ENCODE measurements at regions not wholly inside any gene's neighbourhood (a gene's known extent, or its start where the extent isn't known, plus 50 kb on each side); places are given as distances from the start of the nearest gene placed in this dataset.
"Not testable (repeated sequence)": the region's sequence is repeated elsewhere in the genome, so short reads cannot be mapped to it uniquely, and the experiment has no call there.

DNA sequence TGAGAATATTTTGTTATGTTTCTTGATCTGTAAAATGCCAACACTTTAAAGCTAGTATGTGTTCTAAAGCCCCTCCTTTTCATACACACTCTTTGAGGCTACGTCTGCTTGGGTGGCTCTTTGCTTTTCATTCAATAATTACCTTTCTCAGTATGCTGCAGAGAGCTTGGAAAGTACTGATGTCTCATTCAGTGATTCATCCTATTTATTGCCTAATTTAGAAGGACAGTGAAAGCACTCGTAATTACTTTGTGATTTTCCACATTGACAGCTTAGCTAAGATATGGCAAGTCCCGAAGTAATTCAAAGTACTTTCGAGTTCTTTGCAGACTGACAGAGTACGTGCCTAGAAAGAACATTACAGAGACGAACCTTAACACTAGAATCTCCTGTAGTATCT, 57.2 kb downstream of the BMP15 start:
- DNase-seq = no peak
- 88 to 93% methylated on average over 6 of the region's 6 CpGs for WGBS, 2 donors
- Histone ChIP-seq H3K4me1 (no peaks in the 10 kb centered on the region), H3K27me3 (no peaks in the 10 kb centered on the region), H3K9me3 (no peaks in the 10 kb centered on the region), H3K36me3 (no peaks in the 10 kb centered on the region), H3K4me3 (replicated peaks in 1 of 3) (no peak overlapping the region), H3K27ac (no peak overlapping the region)
- intact Hi-C loops (cut with DNase I) = no loop called here
- TF ChIP-seq, protein P1, sequence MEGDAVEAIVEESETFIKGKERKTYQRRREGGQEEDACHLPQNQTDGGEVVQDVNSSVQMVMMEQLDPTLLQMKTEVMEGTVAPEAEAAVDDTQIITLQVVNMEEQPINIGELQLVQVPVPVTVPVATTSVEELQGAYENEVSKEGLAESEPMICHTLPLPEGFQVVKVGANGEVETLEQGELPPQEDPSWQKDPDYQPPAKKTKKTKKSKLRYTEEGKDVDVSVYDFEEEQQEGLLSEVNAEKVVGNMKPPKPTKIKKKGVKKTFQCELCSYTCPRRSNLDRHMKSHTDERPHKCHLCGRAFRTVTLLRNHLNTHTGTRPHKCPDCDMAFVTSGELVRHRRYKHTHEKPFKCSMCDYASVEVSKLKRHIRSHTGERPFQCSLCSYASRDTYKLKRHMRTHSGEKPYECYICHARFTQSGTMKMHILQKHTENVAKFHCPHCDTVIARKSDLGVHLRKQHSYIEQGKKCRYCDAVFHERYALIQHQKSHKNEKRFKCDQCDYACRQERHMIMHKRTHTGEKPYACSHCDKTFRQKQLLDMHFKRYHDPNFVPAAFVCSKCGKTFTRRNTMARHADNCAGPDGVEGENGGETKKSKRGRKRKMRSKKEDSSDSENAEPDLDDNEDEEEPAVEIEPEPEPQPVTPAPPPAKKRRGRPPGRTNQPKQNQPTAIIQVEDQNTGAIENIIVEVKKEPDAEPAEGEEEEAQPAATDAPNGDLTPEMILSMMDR (IDR thresholded peaks at IDR 0.05) = no peak
- no peak for TF ChIP-seq POLR2A (IDR thresholded peaks at IDR 0.05)

DNA sequence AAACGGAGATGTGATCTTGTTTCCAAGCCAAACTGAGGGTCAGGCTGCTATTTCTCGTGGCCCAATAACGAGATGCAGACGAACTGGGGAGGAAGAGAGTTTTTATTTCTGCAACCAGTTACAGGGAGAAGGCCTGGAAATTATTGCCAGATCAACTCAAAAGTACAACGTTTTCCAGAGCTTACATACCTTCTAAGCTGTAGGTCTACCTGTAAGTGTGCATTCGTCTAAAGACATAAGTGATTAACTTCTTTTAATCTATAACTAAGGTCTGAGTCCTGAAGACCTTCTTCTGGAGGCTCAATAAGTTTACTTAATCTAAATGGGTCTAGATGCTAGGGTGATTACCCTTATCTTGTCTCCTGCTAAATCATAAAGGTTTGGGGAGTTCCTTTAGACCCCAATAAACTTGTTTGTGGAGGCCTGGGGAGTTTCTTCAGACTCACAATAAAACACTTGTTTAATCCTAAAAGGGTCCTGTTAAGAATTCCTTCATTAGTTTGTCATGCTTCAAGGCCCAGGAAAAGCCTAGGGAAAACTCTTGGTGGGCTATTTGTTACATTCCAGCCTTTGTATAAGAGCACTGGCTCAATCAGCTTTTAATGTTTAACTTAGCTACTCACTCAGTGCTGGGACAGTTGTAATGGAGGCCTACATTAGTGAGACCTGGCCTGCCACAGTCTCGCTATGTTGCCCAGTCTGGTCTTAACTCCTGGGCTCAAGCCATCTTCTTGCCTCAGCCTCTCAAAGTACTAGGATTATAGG, 58.5 kb downstream of the BMP15 start:
- H3K27ac ChIP-seq; H3K9me3 ChIP-seq; DNase-seq; intact Hi-C loops (cut with DNase I); H3K4me1 ChIP-seq; H3K4me3 ChIP-seq (replicated peaks in 1 of 3); H3K36me3 ChIP-seq; H3K27me3 ChIP-seq: not testable (repeated sequence)
- WGBS, 2 donors = 77 to 87% methylated on average over 6 of the region's 7 CpGs

DNA sequence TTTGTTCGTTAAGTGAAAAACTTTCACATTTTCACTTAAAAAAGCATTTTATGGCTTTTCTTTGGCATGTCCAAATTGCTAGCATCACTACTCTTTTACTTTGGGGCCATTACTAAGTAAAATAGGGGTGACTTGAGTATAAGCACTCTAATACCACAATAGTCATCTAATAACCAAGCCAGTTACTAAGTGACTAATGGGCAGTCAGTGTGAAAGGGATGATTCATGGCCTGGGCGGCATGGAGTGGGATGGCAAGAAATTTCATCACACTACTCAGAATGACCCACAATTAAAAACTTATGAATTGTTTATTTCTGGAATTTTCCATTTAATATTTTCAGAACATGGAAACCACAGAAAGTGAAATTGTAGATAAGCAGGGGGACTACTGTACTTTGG, 60.9 kb downstream of the BMP15 start:
- WGBS, 2 donors = 89 to 94% methylated on average over 2 of the region's 2 CpGs
- Histone ChIP-seq H3K27ac (no peak overlapping the region), H3K4me3 (replicated peaks in 1 of 3) (no peak overlapping the region), H3K9me3 (no peaks in the 10 kb centered on the region), H3K36me3 (no peaks in the 10 kb centered on the region), H3K4me1 (no peaks in the 10 kb centered on the region), H3K27me3 (no peaks in the 10 kb centered on the region)
- DNase-seq = no peak
- TF ChIP-seq, protein P1 (IDR thresholded peaks at IDR 0.05) = no peak
- intact Hi-C loops (cut with DNase I) = no loop called here

DNA sequence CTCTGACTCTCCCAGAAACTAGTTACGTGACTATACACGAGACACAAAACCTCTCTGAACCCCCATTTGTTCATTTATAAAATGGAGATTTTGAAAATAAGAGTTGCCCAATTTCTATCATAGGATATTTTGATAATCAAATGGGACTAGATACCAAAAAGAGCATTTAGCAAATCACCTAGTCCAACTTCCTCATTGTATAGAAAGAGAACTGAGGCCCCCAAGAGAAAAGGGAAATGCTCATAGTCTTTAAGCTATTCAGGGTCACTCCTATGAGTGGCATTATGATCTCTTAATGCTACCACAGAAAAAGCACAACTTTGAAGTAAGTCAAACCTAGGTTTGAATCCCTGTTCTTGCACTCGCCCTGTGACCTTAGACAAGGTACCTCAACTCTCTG, 62.7 kb downstream of the BMP15 start:
- intact Hi-C loops (cut with DNase I) = no loop called here
- 93% methylated on average over 3 of the region's 3 CpGs for WGBS, 2 donors
- TF ChIP-seq, protein P1 (IDR thresholded peaks at IDR 0.05) = no peak
- TF ChIP-seq POLR2A (IDR thresholded peaks at IDR 0.05) = no peak

DNA sequence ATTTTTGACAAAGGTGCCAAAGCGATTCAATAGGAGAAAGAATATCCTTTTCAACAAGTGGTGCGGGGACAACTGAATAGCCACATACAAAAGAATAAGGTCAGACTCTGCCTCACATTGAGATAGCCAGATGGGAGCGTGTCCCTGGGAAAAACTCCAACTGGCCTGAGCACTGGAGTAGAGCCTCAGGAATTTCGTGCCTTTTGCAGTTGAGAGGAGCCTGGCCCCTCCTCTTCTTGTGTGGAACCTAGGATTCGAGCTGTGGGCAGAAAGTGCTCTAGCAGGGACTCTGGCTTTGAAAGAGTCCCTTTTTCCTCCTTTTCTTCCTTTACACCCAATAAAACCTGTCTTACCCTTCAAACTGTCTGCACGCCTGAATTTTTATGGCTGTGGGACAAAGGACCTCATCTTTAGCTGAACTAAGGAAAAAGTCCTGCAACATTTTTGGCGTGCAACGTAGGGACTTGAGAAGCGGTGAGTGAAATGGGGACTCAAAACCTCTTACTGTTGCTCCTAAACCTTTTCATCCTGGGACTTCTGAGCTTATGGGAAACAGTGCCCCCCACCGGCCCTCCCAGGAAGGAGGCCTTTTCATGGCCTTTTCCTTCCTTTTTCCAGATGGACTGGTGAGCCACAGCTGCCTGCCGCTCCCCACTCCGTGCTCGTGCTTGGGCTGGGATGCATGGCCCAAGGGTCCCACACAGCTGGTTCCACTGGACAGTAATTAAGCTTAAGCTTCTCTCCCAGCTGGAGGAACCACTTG, 68.6 kb downstream of the BMP15 start:
- WGBS, 2 donors = 62 to 65% methylated on average over 12 to 13 of the region's 13 CpGs
- intact Hi-C loops (cut with DNase I) = no loop called here

More for the DNA sequence above, 62.7 kb downstream of the BMP15 start:
- Histone ChIP-seq H3K27me3 (no peaks in the 10 kb centered on the region), H3K9me3 (no peaks in the 10 kb centered on the region), H3K4me1 (no peaks in the 10 kb centered on the region), H3K27ac (no peak overlapping the region), H3K36me3 (no peaks in the 10 kb centered on the region), H3K4me3 (replicated peaks in 1 of 3) (no peak overlapping the region)
- DNase-seq = no peak

More for the DNA sequence above, 68.6 kb downstream of the BMP15 start:
- Histone ChIP-seq H3K27me3 (no peaks in the 10 kb centered on the region), H3K4me3 (replicated peaks in 1 of 3) (no peak overlapping the region), H3K4me1 (no peaks in the 10 kb centered on the region), H3K27ac (no peak overlapping the region), H3K9me3 (no peaks in the 10 kb centered on the region), H3K36me3 (no peaks in the 10 kb centered on the region)
- TF ChIP-seq, protein P1 (IDR thresholded peaks at IDR 0.05) = no peak
- no peak for TF ChIP-seq POLR2A (IDR thresholded peaks at IDR 0.05)
- DNase-seq = no peak

Measured in thyroid gland (tissue), 4 donors.